ENCODE measurements at regions not wholly inside any gene's neighbourhood (a gene's known extent, or its start where the extent isn't known, plus 50 kb on each side); places are given as distances from the start of the nearest gene placed in this dataset.

- Histone ChIP-seq H4K5ac (ENCODE audit: low read depth, low read length) (no peak overlapping the region), H2BK5ac (ENCODE audit: low read depth, low read length, poor library complexity, severe bottlenecking) (no peak overlapping the region), H2AK9ac (replicated peaks; ENCODE audit: low read depth, low read length, poor library complexity) (no peak overlapping the region), H3K36me3 (ENCODE audit: control insufficient read depth, insufficient read depth, low read length) (no peaks in the 10 kb centered on the region), H4K8ac (ENCODE audit: low read depth in 2 of 2, low read length in 2 of 2) (no peak overlapping the region), H3K4me2 (ENCODE audit: low read depth, low read length) (no peak overlapping the region), H2AK5ac (ENCODE audit: low read depth, low read length) (no peak overlapping the region), H3K56ac (ENCODE audit: extremely low read depth, insufficient read depth, low read length) (no peak overlapping the region), H3K27ac (ENCODE audit: insufficient read depth, low read length) (no peak overlapping the region), H3K79me1 (ENCODE audit: low read depth in 1 of 2, low read length in 2 of 2) (no peaks in the 10 kb centered on the region), H3K4me1 (ENCODE audit: control insufficient read depth, insufficient read depth, low read length) (no peaks in the 10 kb centered on the region), H3K27me3 (ENCODE audit: control insufficient read depth, insufficient read depth, low read length) (no peaks in the 10 kb centered on the region), H3K4ac (ENCODE audit: low read depth, low read length) (no peak overlapping the region), H3K23ac (ENCODE audit: low read depth, low read length) (no peak overlapping the region), H3K9ac (ENCODE audit: low read depth, low read length) (no peak overlapping the region), H4K91ac (ENCODE audit: insufficient read depth, low read depth, low read length) (no peak overlapping the region), H3K14ac (replicated peaks; ENCODE audit: low read depth, low read length) (no peak overlapping the region), H2BK20ac (ENCODE audit: low read depth, low read length) (no peak overlapping the region), H3K9me1 (ENCODE audit: insufficient read depth, low read length) (no peaks in the 10 kb centered on the region), H2BK120ac (ENCODE audit: low read depth, low read length) (no peak overlapping the region), H3K9me3 (ENCODE audit: control insufficient read depth, insufficient read depth, low read length) (no peaks in the 10 kb centered on the region), H2BK15ac (ENCODE audit: low read depth, low read length) (no peak overlapping the region), H4K20me1 (ENCODE audit: insufficient read depth, low read length) (no peaks in the 10 kb centered on the region), H3K18ac (ENCODE audit: low read depth, low read length) (no peak overlapping the region; the same call in 1 of the 2 replicates), H3K4me3 (ENCODE audit: insufficient read depth, low read depth, low read length) (no peak overlapping the region), H2AFZ (replicated peaks; ENCODE audit: low read length, poor library complexity) (peak overlapping the region; percentile 23)
- ChIA-PET CTCF (no interaction called here), POLR2A (ENCODE audit: unreplicated experiment) (no interaction called here)
- WGBS, 2 experiments (ENCODE audit: extremely low coverage in 2 of 2, insufficient read length in 1 of 2), result 100% methylated on average over 4 of the region's 5 CpGs; no CpG with 5 or more reads in 1 of the 2 experiments
- no TSS peak for BruUV-seq (replicated peaks)
- intact Hi-C loops (cut with micrococcal nuclease) (no loop called here), dilution Hi-C loops (cut with HindIII; ENCODE audit: low sequenced_read_pairs, unreplicated experiment) (no loop called here), in situ Hi-C loops (cut with MboI; ENCODE audit: low sequenced_read_pairs) (no loop called here)
- DNase-seq (no peak), ATAC-seq (ENCODE audit: low read depth) (no peak)
- TF ChIP-seq USF2 (IDR thresholded peaks at IDR 0.05; ENCODE audit: low read depth, low read length), result no peak
- TF ChIP-seq NFE2L2 (IDR thresholded peaks at IDR 0.05; ENCODE audit: low read depth, low read length), result no peak
- no peak for TF ChIP-seq RCOR1 (IDR thresholded peaks at IDR 0.05; ENCODE audit: insufficient replicate concordance, low read length)
- no peak for TF ChIP-seq CHD1 (IDR thresholded peaks at IDR 0.05; ENCODE audit: low read depth, low read length)
- TF ChIP-seq FOS (IDR thresholded peaks at IDR 0.05; ENCODE audit: low read depth, low read length), result no peak
- TF ChIP-seq RAD21 (IDR thresholded peaks at IDR 0.05; ENCODE audit: low read length), result no peak
- TF ChIP-seq CEBPB (IDR thresholded peaks at IDR 0.05; ENCODE audit: low read depth, low read length), result no peak
- no peak for TF ChIP-seq MAZ (IDR thresholded peaks at IDR 0.05; ENCODE audit: borderline replicate concordance, low read depth, low read length)
Measured at GRCh38 chr12:58250077-58250476, 308.7 kb downstream of the ATP23 start.
